PC-9 (cell line): ENCODE measurements at regions not wholly inside any gene's neighbourhood (a gene's known extent, or its start where the extent isn't known, plus 50 kb on each side); places are given as distances from the start of the nearest gene placed in this dataset.

Experiments used
- BruUV-seq: library from RNA; stranded (reverse); fragments of 400-500 nt; replicated peaks from 2 replicates; lab custom pipeline; 2021; lab: Mats Ljungman, UMichigan
- CTCF ChIA-PET: fragments of 300-600 bp; sonication (Branson Sonifier 250); formaldehyde crosslinking; loops from one replicate; lab custom pipeline; 2022; ENCODE audit warnings: antibody characterized with exemption; lab: Charles Lee
- POLR2A ChIA-PET: fragments of 300-600 bp; sonication (Branson Sonifier 250); formaldehyde crosslinking; loops from one replicate; lab custom pipeline; 2022; ENCODE audit warnings: antibody characterized with exemption; ENCODE audit not compliant: unreplicated experiment; lab: Charles Lee
- DNase-seq, 2 experiments: peaks; one replicate each; pipeline versions ENCODE4 v3.0.0 to v3.0.0-alpha.2; 2015 to 2022; ENCODE audit warnings: mixed read lengths in 1 of 2
- H2AFZ ChIP-seq: fragments of 200-600 bp; sonication (generic); 2 replicates; pipeline ENCODE4 v1.8.1; 2017; ENCODE audit warnings: antibody characterized with exemption
- H3F3A ChIP-seq: fragments of 200-600 bp; sonication (generic); 2 replicates; pipeline ENCODE4 v1.8.1; 2017; ENCODE audit warnings: antibody characterized with exemption, mild to moderate bottlenecking, low read depth; ENCODE audit not compliant: insufficient read depth
- H3K27ac ChIP-seq: fragments of 200-600 bp; sonication (generic); 2 replicates; pipeline ENCODE4 v1.6.1; 2016; ENCODE audit warnings: mixed run types
- H3K27me3 ChIP-seq: fragments of 200-600 bp; sonication (generic); 2 replicates; pipeline ENCODE4 v1.6.1; 2016; ENCODE audit warnings: low read depth, mixed run types; ENCODE audit not compliant: insufficient read depth
- H3K36me3 ChIP-seq: fragments of 200-600 bp; sonication (generic); 2 replicates; pipeline ENCODE4 v1.6.1; 2016; ENCODE audit warnings: low read depth, mixed run types
- H3K4me1 ChIP-seq: fragments of 200-600 bp; sonication (generic); replicated peaks from 2 replicates; pipeline ENCODE4 v1.6.1; 2016; ENCODE audit warnings: mixed run types; ENCODE audit not compliant: insufficient read depth
- H3K4me2 ChIP-seq: fragments of 200-600 bp; sonication (generic); 2 replicates; pipeline ENCODE4 v1.6.1; 2017; ENCODE audit warnings: mixed run types
- H3K4me3 ChIP-seq: fragments of 200-600 bp; sonication (generic); 2 replicates; pipeline ENCODE4 v1.6.1; 2016; ENCODE audit warnings: mixed run types
- H3K79me2 ChIP-seq: fragments of 200-600 bp; sonication (generic); 2 replicates; pipeline ENCODE4 v1.6.1; 2017; ENCODE audit warnings: low read depth, mixed run types
- H3K9me2 ChIP-seq: fragments of 200-600 bp; sonication (generic); 2 replicates; pipeline ENCODE4 v1.8.1; 2017; ENCODE audit warnings: mild to moderate bottlenecking; ENCODE audit not compliant: insufficient read depth
- H3K9me3 ChIP-seq: fragments of 200-600 bp; sonication (generic); 2 replicates; pipeline ENCODE4 v1.8.1; 2016; ENCODE audit warnings: low read depth; ENCODE audit not compliant: insufficient read depth
- H4K20me1 ChIP-seq: fragments of 200-600 bp; sonication (generic); 2 replicates; pipeline ENCODE4 v1.8.1; 2017; ENCODE audit not compliant: insufficient read depth
- CTCF ChIP-seq: fragments of 200-600 bp; sonication (generic); conservative IDR thresholded peaks from 2 replicates; pipeline ENCODE4 v1.6.1; 2017; ENCODE audit warnings: mixed run types, antibody characterized with exemption, mild to moderate bottlenecking, moderate library complexity
- EZH2 ChIP-seq: fragments of 200-600 bp; sonication (generic); IDR thresholded peaks from 2 replicates; pipeline ENCODE4 v1.8.0; 2017; ENCODE audit warnings: antibody characterized with exemption, low read depth
- intact Hi-C: fragments of 100-400 bp; cut with micrococcal nuclease; formaldehyde crosslinking; loops from one replicate; pipeline ENCODE4 v1.10.0; 2022; ENCODE audit not compliant: unreplicated experiment

- no peaks in the 10 kb centered on the region for H3K36me3 ChIP-seq
- no peak overlapping the region for H3K4me3 ChIP-seq
- ChIA-PET CTCF (no interaction called here), POLR2A (no interaction called here)
- no peaks in the 10 kb centered on the region for H3K9me2 ChIP-seq
- H3K79me2 ChIP-seq = no peaks in the 10 kb centered on the region
- no peak overlapping the region for H2AFZ ChIP-seq
- DNase-seq = no peak
- no peaks in the 10 kb centered on the region for H3F3A ChIP-seq
- H3K27me3 ChIP-seq = peaks cover 23% of the 10 kb centered on the region
- H3K4me2 ChIP-seq = no peak overlapping the region
- no TSS peak for BruUV-seq
- no peaks in the 10 kb centered on the region for H3K4me1 ChIP-seq
- intact Hi-C loops = no loop called here
- H4K20me1 ChIP-seq = no peaks in the 10 kb centered on the region
- no peak overlapping the region for H3K27ac ChIP-seq
- TF ChIP-seq CTCF = no peak
- no peak for TF ChIP-seq EZH2
- peaks cover 3% of the 10 kb centered on the region; the same call in 1 of the 2 replicates for H3K9me3 ChIP-seq
Measured at GRCh38 chr14:70269582-70269981, 80.8 kb upstream of the SLC8A3 start.

GRCh38 chr14:70268760-70269159 lies 80.0 kb upstream of the SLC8A3 start:
- H3F3A ChIP-seq = no peaks in the 10 kb centered on the region
- H3K4me1 ChIP-seq = no peaks in the 10 kb centered on the region
- no peaks in the 10 kb centered on the region for H4K20me1 ChIP-seq
- H2AFZ ChIP-seq = no peak overlapping the region
- DNase-seq = no peak
- peaks cover 3% of the 10 kb centered on the region; the same call in 1 of the 2 replicates for H3K9me3 ChIP-seq
- BruUV-seq = no TSS peak
- peaks cover 25% of the 10 kb centered on the region; the same call in 1 of the 2 replicates for H3K27me3 ChIP-seq
- H3K79me2 ChIP-seq = no peaks in the 10 kb centered on the region
- no peaks in the 10 kb centered on the region for H3K36me3 ChIP-seq
- no peak overlapping the region for H3K4me3 ChIP-seq
- TF ChIP-seq CTCF = no peak
- no peak for TF ChIP-seq EZH2
- ChIA-PET CTCF (no interaction called here), POLR2A (no interaction called here)
- intact Hi-C loops = no loop called here
- no peaks in the 10 kb centered on the region for H3K9me2 ChIP-seq
- H3K27ac ChIP-seq = no peak overlapping the region
- H3K4me2 ChIP-seq = no peak overlapping the region

GRCh38 chr14:70266157-70266556 lies 77.4 kb upstream of the SLC8A3 start:
- POLR2A ChIA-PET = no interaction called here

More at GRCh38 chr14:70266157-70266556, 77.4 kb upstream of the SLC8A3 start:
- CTCF ChIA-PET = no interaction called here
- Histone ChIP-seq H3K9me3 (no peaks in the 10 kb centered on the region), H3K79me2 (no peaks in the 10 kb centered on the region), H3K27me3 (peaks cover 47% of the 10 kb centered on the region), H3K36me3 (no peaks in the 10 kb centered on the region), H3K4me1 (no peaks in the 10 kb centered on the region), H2AFZ (no peak overlapping the region), H3K4me2 (no peak overlapping the region), H3K27ac (no peak overlapping the region), H3K9me2 (no peaks in the 10 kb centered on the region), H3F3A (no peaks in the 10 kb centered on the region), H4K20me1 (no peaks in the 10 kb centered on the region), H3K4me3 (no peak overlapping the region)
- TF ChIP-seq EZH2 (no peak), CTCF (no peak)
- BruUV-seq = no TSS peak
- intact Hi-C loops = no loop called here
- no peak for DNase-seq
